ENCODE measurements at regions not wholly inside any gene's neighbourhood (a gene's known extent, or its start where the extent isn't known, plus 50 kb on each side); places are given as distances from the start of the nearest gene placed in this dataset.

GRCh38 chr3:674116-674515, 418.7 kb upstream of the CNTN6 start (continued):
- TF ChIP-seq, protein P1, sequence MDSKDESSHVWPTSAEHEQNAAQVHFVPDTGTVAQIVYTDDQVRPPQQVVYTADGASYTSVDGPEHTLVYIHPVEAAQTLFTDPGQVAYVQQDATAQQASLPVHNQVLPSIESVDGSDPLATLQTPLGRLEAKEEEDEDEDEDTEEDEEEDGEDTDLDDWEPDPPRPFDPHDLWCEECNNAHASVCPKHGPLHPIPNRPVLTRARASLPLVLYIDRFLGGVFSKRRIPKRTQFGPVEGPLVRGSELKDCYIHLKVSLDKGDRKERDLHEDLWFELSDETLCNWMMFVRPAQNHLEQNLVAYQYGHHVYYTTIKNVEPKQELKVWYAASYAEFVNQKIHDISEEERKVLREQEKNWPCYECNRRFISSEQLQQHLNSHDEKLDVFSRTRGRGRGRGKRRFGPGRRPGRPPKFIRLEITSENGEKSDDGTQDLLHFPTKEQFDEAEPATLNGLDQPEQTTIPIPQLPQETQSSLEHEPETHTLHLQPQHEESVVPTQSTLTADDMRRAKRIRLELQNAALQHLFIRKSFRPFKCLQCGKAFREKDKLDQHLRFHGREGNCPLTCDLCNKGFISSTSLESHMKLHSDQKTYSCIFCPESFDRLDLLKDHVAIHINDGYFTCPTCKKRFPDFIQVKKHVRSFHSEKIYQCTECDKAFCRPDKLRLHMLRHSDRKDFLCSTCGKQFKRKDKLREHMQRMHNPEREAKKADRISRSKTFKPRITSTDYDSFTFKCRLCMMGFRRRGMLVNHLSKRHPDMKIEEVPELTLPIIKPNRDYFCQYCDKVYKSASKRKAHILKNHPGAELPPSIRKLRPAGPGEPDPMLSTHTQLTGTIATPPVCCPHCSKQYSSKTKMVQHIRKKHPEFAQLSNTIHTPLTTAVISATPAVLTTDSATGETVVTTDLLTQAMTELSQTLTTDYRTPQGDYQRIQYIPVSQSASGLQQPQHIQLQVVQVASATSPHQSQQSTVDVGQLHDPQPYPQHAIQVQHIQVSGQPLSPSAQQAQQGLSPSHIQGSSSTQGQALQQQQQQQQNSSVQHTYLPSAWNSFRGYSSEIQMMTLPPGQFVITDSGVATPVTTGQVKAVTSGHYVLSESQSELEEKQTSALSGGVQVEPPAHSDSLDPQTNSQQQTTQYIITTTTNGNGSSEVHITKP (CRISPR knock-in tag; IDR thresholded peaks at IDR 0.05; ENCODE audit: low read depth): no peak
- TF ChIP-seq ATF1 (CRISPR knock-in tag; IDR thresholded peaks at IDR 0.05): no peak
- no peak for TF ChIP-seq ZNF253 (CRISPR knock-in tag; IDR thresholded peaks at IDR 0.05; ENCODE audit: borderline replicate concordance)
- no peak for TF ChIP-seq SOX5 (CRISPR knock-in tag; IDR thresholded peaks at IDR 0.05; ENCODE audit: borderline replicate concordance)
- TF ChIP-seq RCOR2 (CRISPR knock-in tag; IDR thresholded peaks at IDR 0.05): no peak
- no peak for TF ChIP-seq HOMEZ (CRISPR knock-in tag; IDR thresholded peaks at IDR 0.05; ENCODE audit: low read depth)
- no peak for TF ChIP-seq ATF7 (IDR thresholded peaks at IDR 0.05)
- TF ChIP-seq ATF7 (CRISPR knock-in tag; IDR thresholded peaks at IDR 0.05): no peak
- TF ChIP-seq ZUFSP (CRISPR knock-in tag; IDR thresholded peaks at IDR 0.05; ENCODE audit: borderline replicate concordance): no peak
- TF ChIP-seq ZKSCAN8 (CRISPR knock-in tag; IDR thresholded peaks at IDR 0.05; ENCODE audit: borderline replicate concordance): no peak

Measured in HepG2 (cell line).